Endothelial cell (in vitro differentiated cells): ENCODE measurements at regions not wholly inside any gene's neighbourhood (a gene's known extent, or its start where the extent isn't known, plus 50 kb on each side); places are given as distances from the start of the nearest gene placed in this dataset.

ENCODE experiments used
- DNase-seq: peaks from one replicate; pipeline ENCODE4 v3.0.0; 2021; ENCODE audit warnings: low spot score
- H3K27ac Mint-ChIP-seq: one replicate; pipeline ENCODE4 v1.8.0; 2021; ENCODE audit warnings: mixed read lengths, inconsistent platforms; ENCODE audit not compliant: unreplicated experiment
- H3K27me3 Mint-ChIP-seq: one replicate; pipeline ENCODE4 v1.8.0; 2021; ENCODE audit warnings: mild to moderate bottlenecking, moderate library complexity, mixed read lengths, inconsistent platforms; ENCODE audit not compliant: unreplicated experiment
- H3K36me3 Mint-ChIP-seq: one replicate; pipeline ENCODE4 v1.8.0; 2021; ENCODE audit warnings: mild to moderate bottlenecking, low read depth, mixed read lengths, inconsistent platforms; ENCODE audit not compliant: unreplicated experiment
- H3K4me1 Mint-ChIP-seq: one replicate; pipeline ENCODE4 v1.8.0; 2021; ENCODE audit warnings: mild to moderate bottlenecking, mixed read lengths, inconsistent platforms; ENCODE audit not compliant: unreplicated experiment
- H3K4me3 Mint-ChIP-seq: one replicate; pipeline ENCODE4 v1.8.0; 2021; ENCODE audit warnings: mild to moderate bottlenecking, mixed read lengths, inconsistent platforms; ENCODE audit not compliant: unreplicated experiment
- H3K9me3 Mint-ChIP-seq: one replicate; pipeline ENCODE4 v1.8.0; 2021; ENCODE audit warnings: mixed read lengths, inconsistent platforms; ENCODE audit not compliant: unreplicated experiment
- CTCF ChIP-seq: fragments of 200-600 bp; sonication (generic); IDR thresholded peaks from one replicate; pipeline ENCODE4 v1.5.0; 2021; ENCODE audit warnings: antibody characterized with exemption; ENCODE audit not compliant: unreplicated experiment

- H3K27ac Mint-ChIP-seq: no peak overlapping the region
- TF ChIP-seq CTCF: no peak
- no peaks in the 10 kb centered on the region for H3K4me1 Mint-ChIP-seq
- H3K27me3 Mint-ChIP-seq: no peaks in the 10 kb centered on the region
- no peak for DNase-seq
- no peaks in the 10 kb centered on the region for H3K36me3 Mint-ChIP-seq
- H3K4me3 Mint-ChIP-seq: no peak overlapping the region
- H3K9me3 Mint-ChIP-seq: no peaks in the 10 kb centered on the region
Measured at GRCh38 chr5:169431386-169431785, 130.4 kb upstream of the SLIT3 start.

GRCh38 chr5:169430671-169431070 lies 129.7 kb upstream of the SLIT3 start:
- no peaks in the 10 kb centered on the region for H3K36me3 Mint-ChIP-seq
- no peak for TF ChIP-seq CTCF
- no peaks in the 10 kb centered on the region for H3K9me3 Mint-ChIP-seq
- no peak for DNase-seq
- H3K4me3 Mint-ChIP-seq: no peak overlapping the region
- no peak overlapping the region for H3K27ac Mint-ChIP-seq
- H3K27me3 Mint-ChIP-seq: no peaks in the 10 kb centered on the region
- no peaks in the 10 kb centered on the region for H3K4me1 Mint-ChIP-seq

- no peaks in the 10 kb centered on the region for H3K4me1 Mint-ChIP-seq
- H3K36me3 Mint-ChIP-seq: no peaks in the 10 kb centered on the region
- no peak for TF ChIP-seq CTCF
- no peaks in the 10 kb centered on the region for H3K27me3 Mint-ChIP-seq
- H3K27ac Mint-ChIP-seq: no peak overlapping the region
- no peak overlapping the region for H3K4me3 Mint-ChIP-seq
- no peak for DNase-seq
- H3K9me3 Mint-ChIP-seq: no peaks in the 10 kb centered on the region
Measured at GRCh38 chr5:169429044-169429443, 128.1 kb upstream of the SLIT3 start.

- Mint-ChIP-seq H3K27me3 (no peaks in the 10 kb centered on the region), H3K9me3 (no peaks in the 10 kb centered on the region), H3K4me1 (peaks cover 2% of the 10 kb centered on the region), H3K4me3 (no peak overlapping the region), H3K27ac (no peak overlapping the region), H3K36me3 (no peaks in the 10 kb centered on the region)
- no peak for DNase-seq
- no peak for TF ChIP-seq CTCF
Measured at GRCh38 chr5:169426784-169427183, 125.8 kb upstream of the SLIT3 start.

- DNase-seq: no peak
- Mint-ChIP-seq H3K36me3 (no peaks in the 10 kb centered on the region), H3K4me3 (no peak overlapping the region), H3K27ac (no peak overlapping the region), H3K9me3 (no peaks in the 10 kb centered on the region), H3K4me1 (peaks cover 2% of the 10 kb centered on the region), H3K27me3 (no peaks in the 10 kb centered on the region)
- no peak for TF ChIP-seq CTCF
Measured at GRCh38 chr5:169424670-169425378, 123.9 kb upstream of the SLIT3 start.
